Activated naive CD8-positive, alpha-beta T cell treated with anti-CD3 and anti-CD28 coated beads, Interleukin-2, amount 50 U/mL, for 24 hours (primary cell): ENCODE measurements at regions not wholly inside any gene's neighbourhood (a gene's known extent, or its start where the extent isn't known, plus 50 kb on each side); places are given as distances from the start of the nearest gene placed in this dataset.

Source experiments
- ATAC-seq: fragments of 150-1000 bp; cut with Tn5 transposase; one replicate; pipeline ENCODE4 v1.10.0; 2021
- DNase-seq: peaks from one replicate; pipeline ENCODE4 v3.0.0; 2021
- H3K27ac Mint-ChIP-seq: one replicate; pipeline ENCODE4 v1.8.0; 2021; ENCODE audit warnings: mild to moderate bottlenecking, mixed read lengths
- H3K27me3 Mint-ChIP-seq: one replicate; pipeline ENCODE4 v1.8.0; 2021; ENCODE audit warnings: mixed read lengths
- H3K36me3 Mint-ChIP-seq: one replicate; pipeline ENCODE4 v1.8.0; 2021; ENCODE audit warnings: low read depth, mixed read lengths
- H3K4me1 Mint-ChIP-seq: one replicate; pipeline ENCODE4 v1.8.0; 2021; ENCODE audit warnings: mixed read lengths
- H3K4me3 Mint-ChIP-seq: one replicate; pipeline ENCODE4 v1.8.0; 2021; ENCODE audit warnings: mild to moderate bottlenecking, moderate library complexity, mixed read lengths
- H3K9me3 Mint-ChIP-seq: one replicate; pipeline ENCODE4 v1.8.0; 2021; ENCODE audit warnings: mixed read lengths

- Mint-ChIP-seq H3K27ac (peak overlapping the region; percentile 79), H3K9me3 (no peaks in the 10 kb centered on the region), H3K27me3 (no peaks in the 10 kb centered on the region), H3K4me1 (peaks cover 85% of the 10 kb centered on the region), H3K36me3 (no peaks in the 10 kb centered on the region), H3K4me3 (peak overlapping the region; percentile 25)
- DNase-seq (no peak), ATAC-seq (peak; percentile 57)
Measured at GRCh38 chr3:31227131-31227562, 305.6 kb upstream of the STT3B start.

- no peaks in the 10 kb centered on the region for H3K27me3 Mint-ChIP-seq
- no peak overlapping the region for H3K4me3 Mint-ChIP-seq
- no peaks in the 10 kb centered on the region for H3K9me3 Mint-ChIP-seq
- H3K4me1 Mint-ChIP-seq: peaks cover 83% of the 10 kb centered on the region
- DNase-seq (no peak), ATAC-seq (no peak)
- H3K27ac Mint-ChIP-seq: peak overlapping the region; percentile 2
- H3K36me3 Mint-ChIP-seq: no peaks in the 10 kb centered on the region
Measured at GRCh38 chr3:31230425-31231223, 302.1 kb upstream of the STT3B start.

GRCh38 chr3:31232055-31233025, 300.4 kb upstream of the STT3B start:
- no peak for DNase-seq
- Mint-ChIP-seq H3K27ac (peak overlapping the region; percentile 26), H3K4me1 (peaks cover 66% of the 10 kb centered on the region), H3K27me3 (no peaks in the 10 kb centered on the region), H3K9me3 (no peaks in the 10 kb centered on the region), H3K36me3 (no peaks in the 10 kb centered on the region), H3K4me3 (no peak overlapping the region)
- no peak for ATAC-seq

- H3K36me3 Mint-ChIP-seq: no peaks in the 10 kb centered on the region
- no peaks in the 10 kb centered on the region for H3K9me3 Mint-ChIP-seq
- H3K27ac Mint-ChIP-seq: no peak overlapping the region
- H3K27me3 Mint-ChIP-seq: no peaks in the 10 kb centered on the region
- peak; percentile 22 for ATAC-seq
- no peak for DNase-seq
- H3K4me1 Mint-ChIP-seq: peaks cover 52% of the 10 kb centered on the region
- no peak overlapping the region for H3K4me3 Mint-ChIP-seq
Measured at GRCh38 chr3:31234145-31234544, 298.6 kb upstream of the STT3B start.

- H3K9me3 Mint-ChIP-seq: no peaks in the 10 kb centered on the region
- peaks cover 44% of the 10 kb centered on the region for H3K4me1 Mint-ChIP-seq
- ATAC-seq (no peak), DNase-seq (no peak)
- no peaks in the 10 kb centered on the region for H3K27me3 Mint-ChIP-seq
- no peak overlapping the region for H3K27ac Mint-ChIP-seq
- H3K36me3 Mint-ChIP-seq: no peaks in the 10 kb centered on the region
- H3K4me3 Mint-ChIP-seq: no peak overlapping the region
Measured at GRCh38 chr3:31235062-31235700, 297.5 kb upstream of the STT3B start.

GRCh38 chr3:31237887-31238286, 294.8 kb upstream of the STT3B start:
- Mint-ChIP-seq H3K4me1 (peaks cover 40% of the 10 kb centered on the region), H3K9me3 (no peaks in the 10 kb centered on the region), H3K4me3 (no peak overlapping the region), H3K27ac (no peak overlapping the region), H3K36me3 (no peaks in the 10 kb centered on the region), H3K27me3 (no peaks in the 10 kb centered on the region)
- DNase-seq: no peak
- ATAC-seq: no peak

GRCh38 chr3:31240013-31240412, 292.7 kb upstream of the STT3B start:
- DNase-seq (no peak), ATAC-seq (no peak)
- Mint-ChIP-seq H3K9me3 (peaks cover 6% of the 10 kb centered on the region), H3K4me1 (peaks cover 27% of the 10 kb centered on the region), H3K4me3 (no peak overlapping the region), H3K27me3 (no peaks in the 10 kb centered on the region), H3K36me3 (no peaks in the 10 kb centered on the region), H3K27ac (no peak overlapping the region)

- no peaks in the 10 kb centered on the region for H3K36me3 Mint-ChIP-seq
- no peak for ATAC-seq
Measured at GRCh38 chr3:31240466-31240865, 292.3 kb upstream of the STT3B start.

GRCh38 chr3:31240874-31241273, 291.9 kb upstream of the STT3B start:
- Mint-ChIP-seq H3K27me3 (no peaks in the 10 kb centered on the region), H3K4me1 (peaks cover 27% of the 10 kb centered on the region), H3K4me3 (no peak overlapping the region), H3K27ac (no peak overlapping the region), H3K9me3 (peaks cover 7% of the 10 kb centered on the region), H3K36me3 (no peaks in the 10 kb centered on the region)
- no peak for ATAC-seq
- DNase-seq: no peak

More at GRCh38 chr3:31240466-31240865, 292.3 kb upstream of the STT3B start:
- peaks cover 27% of the 10 kb centered on the region for H3K4me1 Mint-ChIP-seq
- no peak for DNase-seq
- H3K27me3 Mint-ChIP-seq: no peaks in the 10 kb centered on the region
- no peak overlapping the region for H3K4me3 Mint-ChIP-seq
- peaks cover 7% of the 10 kb centered on the region for H3K9me3 Mint-ChIP-seq
- H3K27ac Mint-ChIP-seq: no peak overlapping the region

GRCh38 chr3:31241533-31241932, 291.2 kb upstream of the STT3B start:
- ATAC-seq (peak; percentile 69), DNase-seq (no peak)
- Mint-ChIP-seq H3K4me3 (no peak overlapping the region), H3K36me3 (no peaks in the 10 kb centered on the region), H3K27ac (peak overlapping the region; percentile 11), H3K27me3 (no peaks in the 10 kb centered on the region), H3K9me3 (peaks cover 7% of the 10 kb centered on the region), H3K4me1 (peaks cover 27% of the 10 kb centered on the region)

GRCh38 chr3:31242026-31242960, 290.4 kb upstream of the STT3B start:
- H3K27me3 Mint-ChIP-seq: no peaks in the 10 kb centered on the region
- H3K4me3 Mint-ChIP-seq: no peak overlapping the region
- DNase-seq (no peak), ATAC-seq (peak; percentile 81)
- no peaks in the 10 kb centered on the region for H3K36me3 Mint-ChIP-seq
- H3K27ac Mint-ChIP-seq: peak overlapping the region; percentile 11
- peaks cover 7% of the 10 kb centered on the region for H3K9me3 Mint-ChIP-seq
- peaks cover 27% of the 10 kb centered on the region for H3K4me1 Mint-ChIP-seq

- H3K4me1 Mint-ChIP-seq: peaks cover 54% of the 10 kb centered on the region
- H3K27me3 Mint-ChIP-seq: no peaks in the 10 kb centered on the region
- ATAC-seq: no peak
- H3K9me3 Mint-ChIP-seq: peaks cover 7% of the 10 kb centered on the region
- no peaks in the 10 kb centered on the region for H3K36me3 Mint-ChIP-seq
- H3K27ac Mint-ChIP-seq: no peak overlapping the region
- H3K4me3 Mint-ChIP-seq: no peak overlapping the region
- no peak for DNase-seq
Measured at GRCh38 chr3:31244929-31245817, 287.6 kb upstream of the STT3B start.
